ENCODE measurements at regions not wholly inside any gene's neighbourhood (a gene's known extent, or its start where the extent isn't known, plus 50 kb on each side); places are given as distances from the start of the nearest gene placed in this dataset.
"Not testable (repeated sequence)": the region's sequence is repeated elsewhere in the genome, so short reads cannot be mapped to it uniquely, and the experiment has no call there.

- DNase-seq, result no peak
These were observed 128.5 kb upstream of the RBMS3 start for GRCh38 chr3:29152379-29152778.

- DNase-seq, result peak; percentile 36
These were observed 127.1 kb upstream of the RBMS3 start for GRCh38 chr3:29153811-29154210.

GRCh38 chr3:29156086-29156715, 124.7 kb upstream of the RBMS3 start:
- peak; percentile 50 for DNase-seq

GRCh38 chr3:29164825-29165224, 116.0 kb upstream of the RBMS3 start:
- DNase-seq, result no peak

GRCh38 chr3:29167180-29167579, 113.7 kb upstream of the RBMS3 start:
- DNase-seq, result no peak

GRCh38 chr3:29168081-29168480, 112.8 kb upstream of the RBMS3 start:
- no peak for DNase-seq

DNA sequence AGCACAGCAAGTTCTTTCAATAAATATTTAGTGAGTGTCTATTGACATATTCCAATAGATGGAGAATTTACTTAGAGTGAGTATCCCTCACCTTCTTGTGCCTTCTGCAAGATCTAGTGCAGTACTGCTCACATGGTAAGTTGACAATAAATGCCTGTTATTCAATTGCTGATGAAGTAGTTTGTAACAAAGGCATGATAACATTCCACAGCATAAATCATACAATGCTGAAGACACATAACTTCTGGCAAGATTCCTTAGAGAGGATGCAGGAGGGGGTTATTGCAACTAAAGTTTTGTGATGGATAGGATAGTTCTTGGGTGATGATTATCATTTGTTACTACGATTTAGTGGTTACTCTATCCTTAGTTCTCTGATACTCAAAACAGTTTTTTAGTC, 112.2 kb upstream of the RBMS3 start:
- DNase-seq, result no peak

GRCh38 chr3:29169451-29169850, 111.4 kb upstream of the RBMS3 start:
- no peak for DNase-seq

DNA sequence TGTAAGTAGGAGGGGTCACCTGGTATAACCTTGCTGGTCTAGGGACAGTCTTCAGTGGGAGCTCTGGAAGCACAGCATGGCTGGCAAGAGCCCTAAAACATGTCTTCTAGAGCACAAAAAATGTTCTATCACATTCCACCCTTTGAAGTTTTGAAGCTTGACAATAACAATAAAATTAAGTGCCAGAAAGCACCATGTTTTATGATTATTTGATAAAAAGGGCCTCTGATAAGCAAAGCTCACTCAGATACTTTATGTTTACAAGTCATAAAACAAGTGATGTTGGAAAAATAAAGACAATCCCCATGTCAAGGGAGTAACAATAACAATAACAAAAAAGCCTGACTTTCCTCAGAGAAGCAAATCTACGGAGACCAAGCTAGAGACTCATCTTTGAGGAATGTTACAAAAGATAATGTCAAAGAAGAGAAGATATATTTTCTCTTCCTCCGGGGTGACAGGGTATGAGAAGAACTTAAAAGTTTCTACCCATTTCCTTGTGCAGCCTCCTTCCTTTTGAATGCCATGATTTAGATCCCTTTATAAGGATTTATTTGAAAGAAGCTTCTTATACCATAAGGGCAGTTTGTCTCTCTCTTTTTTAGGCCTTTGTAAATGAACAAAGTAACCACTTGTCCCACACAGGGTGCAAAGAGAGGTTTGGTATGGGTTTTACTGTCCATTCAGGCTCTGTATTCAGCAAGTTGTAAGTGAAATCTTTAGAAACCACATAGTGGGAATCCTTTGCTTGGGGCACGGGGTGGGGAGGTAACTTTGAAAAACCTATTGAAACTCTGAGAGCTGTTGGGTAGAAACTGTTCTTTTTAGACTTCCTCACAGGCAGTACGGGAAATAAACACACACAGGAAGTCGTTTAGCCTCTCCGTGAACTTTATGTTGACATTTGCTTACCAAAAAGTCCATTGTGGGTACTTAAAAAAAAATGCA, 109.6 kb upstream of the RBMS3 start:
- no peak for DNase-seq

GRCh38 chr3:29176501-29176900, 104.4 kb upstream of the RBMS3 start:
- DNase-seq, result no peak

DNA sequence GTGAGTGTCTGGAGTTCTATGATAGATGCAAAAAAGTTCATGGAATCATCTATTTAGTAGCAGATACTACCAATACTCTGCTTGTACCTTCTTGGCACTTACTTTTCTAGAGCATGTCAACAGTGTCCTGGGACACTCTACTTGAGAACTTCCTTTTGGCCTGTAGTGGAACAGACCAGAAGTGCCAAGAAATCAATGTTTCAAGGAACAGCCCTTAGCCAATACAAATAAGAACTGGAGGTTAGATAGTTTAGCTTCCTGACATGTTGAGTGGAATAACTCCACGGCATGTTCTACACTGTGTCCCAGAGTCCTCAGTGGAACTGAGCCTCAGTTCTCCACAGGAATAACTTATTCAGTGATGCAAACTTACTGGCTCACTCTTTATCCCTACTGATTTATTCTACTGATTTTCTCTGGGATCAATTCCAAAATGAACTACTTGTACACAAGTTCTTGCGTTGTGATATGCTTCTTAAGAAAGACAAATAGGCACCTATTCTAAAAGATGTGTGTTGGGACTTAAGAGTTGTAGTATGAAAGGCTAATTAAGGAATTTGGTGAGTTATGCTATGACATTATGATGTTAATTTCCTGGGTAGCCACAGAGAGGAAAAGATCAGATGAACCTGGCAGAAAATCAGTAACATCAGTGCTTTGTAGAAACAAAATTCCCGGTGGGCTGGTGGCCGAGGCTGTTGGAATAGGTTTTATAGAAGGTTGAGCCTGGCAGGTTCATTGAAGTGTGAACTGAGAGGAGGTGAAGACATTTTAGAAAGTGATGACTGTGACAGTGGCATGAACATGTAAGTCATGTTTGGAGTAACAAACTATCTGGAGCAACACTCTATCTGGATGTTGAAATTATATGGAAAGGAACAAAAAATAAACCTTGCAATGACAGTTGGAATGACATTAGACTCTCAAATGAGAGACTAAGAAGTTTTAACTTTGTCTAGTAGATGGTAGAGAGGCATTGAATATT, 101.8 kb upstream of the RBMS3 start:
- DNase-seq, result no peak

GRCh38 chr3:29181149-29181780, 99.6 kb upstream of the RBMS3 start:
- DNase-seq, result no peak

DNA sequence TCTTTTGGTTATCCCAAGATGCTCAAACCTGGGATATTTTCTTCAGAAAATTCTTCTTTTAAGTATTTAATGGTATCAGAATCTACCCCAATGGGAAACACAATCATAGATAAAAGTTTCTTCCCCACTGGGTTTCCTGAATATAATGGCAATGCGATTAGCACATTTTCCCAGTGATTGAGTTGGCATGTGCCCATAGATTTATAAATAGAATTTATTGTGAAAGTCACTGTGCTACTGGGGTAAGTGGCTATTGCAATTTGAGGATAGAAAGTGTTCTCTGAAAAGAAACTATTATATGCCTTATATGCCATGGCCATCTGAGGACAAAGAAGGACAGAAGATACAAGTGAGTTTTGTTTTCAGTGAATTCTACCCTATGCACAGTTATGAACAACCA, 99.0 kb upstream of the RBMS3 start:
- no peak for DNase-seq

DNA sequence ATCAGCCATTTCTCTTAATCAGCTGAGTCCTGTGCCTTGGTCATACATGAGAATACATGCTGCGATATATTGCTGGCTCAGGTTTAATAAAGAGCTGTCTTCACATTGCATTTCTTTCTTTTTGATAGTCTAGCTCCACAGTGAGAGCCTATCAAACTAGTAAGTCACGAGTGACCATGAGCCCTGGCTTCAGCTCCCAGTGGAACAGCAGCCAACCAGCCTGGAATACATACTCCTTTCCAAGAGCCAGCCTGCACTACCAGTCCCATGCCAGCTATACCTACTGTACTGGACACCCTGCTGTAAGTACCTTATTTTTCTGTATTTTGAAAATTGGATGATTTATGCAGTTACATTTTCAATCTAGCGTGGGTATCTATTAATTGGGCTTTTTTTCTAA, 98.0 kb upstream of the RBMS3 start:
- DNase-seq, result not testable (repeated sequence)

DNA sequence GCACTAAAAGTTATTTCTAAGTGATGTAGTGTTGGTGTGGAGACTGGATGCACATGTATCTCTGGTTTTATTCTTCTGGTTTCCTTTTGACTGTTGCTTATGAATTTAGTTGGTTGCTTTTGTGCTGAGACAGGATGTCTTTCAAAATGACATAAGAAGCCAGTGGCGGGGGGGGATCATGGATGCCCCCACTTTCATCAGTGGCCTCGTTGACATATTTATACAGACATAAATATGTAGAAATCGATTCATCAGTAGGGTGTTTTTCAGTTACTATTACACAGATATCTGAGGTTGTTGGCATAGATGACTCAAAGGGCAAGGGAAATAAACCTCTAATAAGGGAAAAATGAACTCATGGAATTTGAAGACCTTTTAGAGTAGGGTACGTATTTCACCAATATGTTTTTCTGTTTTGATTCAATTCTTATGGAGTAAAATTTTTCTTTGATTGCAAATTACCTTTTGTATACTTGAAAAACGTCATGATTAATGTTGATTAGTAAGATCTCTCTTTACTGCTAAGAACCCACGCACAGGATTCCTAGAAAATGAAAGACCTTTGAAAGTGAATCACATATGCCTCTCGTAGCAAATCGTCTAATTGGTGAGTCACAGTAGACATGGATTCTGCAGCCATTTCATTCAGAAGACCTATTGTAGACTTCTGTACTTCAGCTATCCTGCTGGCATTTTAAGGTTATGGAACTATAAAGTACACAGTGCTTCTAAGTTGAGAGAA, 97.4 kb upstream of the RBMS3 start:
- no peak for DNase-seq

- DNase-seq, result no peak
These were observed 95.2 kb upstream of the RBMS3 start for GRCh38 chr3:29185706-29186105.

GRCh38 chr3:29186131-29186599, 94.7 kb upstream of the RBMS3 start:
- DNase-seq, result no peak

GRCh38 chr3:29186982-29187725, 93.7 kb upstream of the RBMS3 start:
- DNase-seq, result no peak

DNA sequence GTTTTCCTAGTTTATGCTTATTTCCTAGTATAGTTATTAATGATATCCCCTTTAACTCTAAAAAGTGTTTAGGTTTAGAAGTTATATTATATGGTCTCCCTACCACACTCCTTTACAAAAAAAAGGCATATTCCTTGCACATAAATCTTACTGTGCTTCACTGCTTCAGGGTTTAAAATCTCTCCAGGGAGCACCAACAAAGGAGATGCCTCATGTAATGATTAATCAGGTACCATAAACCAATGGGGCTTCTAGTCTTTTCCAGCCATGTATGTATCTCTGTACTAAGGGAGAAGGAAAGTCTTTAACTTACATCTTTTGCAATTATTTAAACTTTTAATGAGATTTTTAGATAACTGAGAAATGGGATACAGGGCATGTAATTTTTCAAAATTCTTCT, 91.5 kb upstream of the RBMS3 start:
- no peak for DNase-seq

GRCh38 chr3:29194139-29194538, 86.7 kb upstream of the RBMS3 start:
- DNase-seq, result no peak

GRCh38 chr3:29195056-29195455, 85.8 kb upstream of the RBMS3 start:
- DNase-seq, result no peak

Data from left hindlimb (tissue), 1 donor.